SK-N-MC (cell line): ENCODE measurements at regions not wholly inside any gene's neighbourhood (a gene's known extent, or its start where the extent isn't known, plus 50 kb on each side); places are given as distances from the start of the nearest gene placed in this dataset.
"Not testable (repeated sequence)": the region's sequence is repeated elsewhere in the genome, so short reads cannot be mapped to it uniquely, and the experiment has no call there.

ENCODE experiments used
- EZH2 ChIP-seq: fragments of 200-600 bp; sonication (generic); IDR thresholded peaks from one replicate; pipeline ENCODE4 v1.6.1; 2017; ENCODE audit warnings: antibody characterized with exemption
- FOXP2 ChIP-seq: optimal IDR thresholded peaks from 2 replicates; pipeline ENCODE3; 2011; ENCODE audit warnings: mild to moderate bottlenecking, moderate library complexity; ENCODE audit not compliant: insufficient read depth; ENCODE audit errors: extremely low read length, control extremely low read depth
- POLR2AphosphoS5 ChIP-seq: IDR thresholded peaks from 2 replicates; pipeline ENCODE4 v1.6.1; 2012; ENCODE audit warnings: mild to moderate bottlenecking, low read depth, low read length, borderline replicate concordance

GRCh38 chr10:35858676-35859283, 216.7 kb upstream of the FZD8 start:
- TF ChIP-seq EZH2, POLR2AphosphoS5, FOXP2: not testable (repeated sequence)
